ENCODE measurements at regions not wholly inside any gene's neighbourhood (a gene's known extent, or its start where the extent isn't known, plus 50 kb on each side); places are given as distances from the start of the nearest gene placed in this dataset.
"Not testable (repeated sequence)": the region's sequence is repeated elsewhere in the genome, so short reads cannot be mapped to it uniquely, and the experiment has no call there.

DNA sequence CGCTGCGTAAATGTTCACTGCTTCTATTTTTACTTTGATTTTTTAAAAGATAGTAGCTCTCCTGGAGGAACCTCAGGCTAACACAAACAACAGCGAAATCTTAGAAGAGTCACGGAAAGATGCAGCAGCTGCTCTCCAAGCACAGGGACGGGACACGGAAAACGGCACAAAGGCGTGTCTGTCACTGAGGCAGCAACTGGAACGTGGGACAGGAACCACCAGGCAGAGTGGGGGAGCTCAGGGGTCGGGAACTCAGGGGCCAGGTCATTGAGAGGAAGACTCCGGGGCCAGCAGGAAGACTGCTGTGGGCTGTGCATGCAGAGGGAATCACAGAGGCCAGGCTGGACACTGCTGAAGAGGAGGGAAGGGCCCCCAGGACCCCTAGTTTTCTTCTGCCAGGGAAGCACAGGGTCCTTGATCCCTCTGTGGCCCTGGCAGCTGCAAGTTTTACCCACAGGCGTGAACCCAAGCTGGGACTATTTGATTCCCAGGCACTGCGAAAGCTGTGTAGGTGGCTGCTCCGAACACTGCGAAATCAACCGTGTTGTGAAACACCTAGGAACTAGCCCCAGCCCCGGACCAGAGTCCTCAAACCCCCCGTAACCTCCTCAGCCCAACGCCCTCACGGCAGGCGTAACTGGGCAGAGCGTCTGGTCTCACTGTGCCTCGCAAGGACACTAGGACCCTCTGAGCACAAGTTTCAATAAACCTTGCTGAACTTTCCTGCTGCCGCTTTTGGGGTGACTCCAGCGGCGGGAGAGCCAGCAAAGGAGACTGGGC lies 263.0 kb downstream of the EIPR1 start:
- DNase-seq = no peak

DNA sequence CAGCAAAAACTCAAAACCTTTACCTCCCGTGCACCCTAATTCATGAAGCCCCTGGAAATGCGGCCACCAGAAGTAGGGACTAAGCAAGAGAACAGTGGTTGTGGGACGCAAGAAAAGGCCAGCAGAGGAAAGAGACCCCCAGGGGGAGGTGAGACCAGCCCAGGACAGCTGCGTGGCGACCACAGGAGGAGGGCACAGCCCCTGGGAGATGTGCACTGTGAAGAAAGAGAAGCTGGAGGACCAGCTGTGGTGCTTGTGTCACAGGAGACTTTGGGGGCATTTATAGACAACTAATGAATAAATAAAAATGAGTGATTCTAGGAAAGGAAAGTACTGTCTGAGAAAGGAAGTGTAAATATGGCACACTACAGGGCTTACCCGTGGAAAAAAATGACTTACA lies 263.8 kb downstream of the EIPR1 start:
- no peak for DNase-seq

DNA sequence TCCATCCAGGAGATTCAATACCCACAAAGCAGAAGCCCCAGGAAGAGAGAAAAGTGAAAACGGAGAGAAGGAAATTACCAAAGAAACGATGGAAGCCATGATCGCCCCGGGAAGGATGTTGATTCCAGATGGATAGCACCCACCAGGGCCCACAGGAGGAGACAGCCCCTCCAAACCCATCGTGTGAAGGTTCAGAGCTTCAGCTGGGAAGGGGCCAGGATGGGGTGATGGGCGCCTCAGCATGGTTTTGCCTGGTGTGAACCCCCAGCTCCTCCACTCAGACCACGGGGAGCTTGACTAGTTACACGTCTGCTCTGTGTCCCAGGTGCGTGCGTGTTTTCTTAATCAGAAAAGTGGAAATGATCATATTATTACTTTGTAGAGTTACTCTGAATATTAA lies 264.5 kb downstream of the EIPR1 start:
- no peak for DNase-seq

DNA sequence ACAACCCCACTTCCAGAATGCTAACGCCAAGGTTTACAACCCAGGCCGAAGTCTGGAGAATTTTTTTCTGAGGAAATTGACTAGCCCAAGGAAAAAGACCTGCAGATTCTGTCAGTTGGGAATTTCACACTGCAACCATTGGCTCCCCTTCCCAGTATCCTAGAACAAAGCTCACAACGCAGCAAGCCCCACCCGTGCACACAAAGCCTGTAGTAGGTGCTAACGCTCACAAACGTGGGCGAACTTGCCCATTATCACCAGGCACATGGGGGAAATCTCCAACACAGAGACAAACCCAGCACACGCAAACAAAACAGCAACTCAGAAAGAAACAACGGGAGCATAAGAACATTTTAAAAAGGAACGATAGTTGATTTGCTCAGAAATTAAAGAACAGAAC lies 265.1 kb downstream of the EIPR1 start:
- no peak for DNase-seq

- DNase-seq = no peak
Observed at GRCh38 chr2:3112131-3112530, 265.5 kb downstream of the EIPR1 start.

GRCh38 chr2:3110994-3111666 lies 266.5 kb downstream of the EIPR1 start:
- DNase-seq = no peak

GRCh38 chr2:3110555-3110954 lies 267.1 kb downstream of the EIPR1 start:
- no peak for DNase-seq

DNA sequence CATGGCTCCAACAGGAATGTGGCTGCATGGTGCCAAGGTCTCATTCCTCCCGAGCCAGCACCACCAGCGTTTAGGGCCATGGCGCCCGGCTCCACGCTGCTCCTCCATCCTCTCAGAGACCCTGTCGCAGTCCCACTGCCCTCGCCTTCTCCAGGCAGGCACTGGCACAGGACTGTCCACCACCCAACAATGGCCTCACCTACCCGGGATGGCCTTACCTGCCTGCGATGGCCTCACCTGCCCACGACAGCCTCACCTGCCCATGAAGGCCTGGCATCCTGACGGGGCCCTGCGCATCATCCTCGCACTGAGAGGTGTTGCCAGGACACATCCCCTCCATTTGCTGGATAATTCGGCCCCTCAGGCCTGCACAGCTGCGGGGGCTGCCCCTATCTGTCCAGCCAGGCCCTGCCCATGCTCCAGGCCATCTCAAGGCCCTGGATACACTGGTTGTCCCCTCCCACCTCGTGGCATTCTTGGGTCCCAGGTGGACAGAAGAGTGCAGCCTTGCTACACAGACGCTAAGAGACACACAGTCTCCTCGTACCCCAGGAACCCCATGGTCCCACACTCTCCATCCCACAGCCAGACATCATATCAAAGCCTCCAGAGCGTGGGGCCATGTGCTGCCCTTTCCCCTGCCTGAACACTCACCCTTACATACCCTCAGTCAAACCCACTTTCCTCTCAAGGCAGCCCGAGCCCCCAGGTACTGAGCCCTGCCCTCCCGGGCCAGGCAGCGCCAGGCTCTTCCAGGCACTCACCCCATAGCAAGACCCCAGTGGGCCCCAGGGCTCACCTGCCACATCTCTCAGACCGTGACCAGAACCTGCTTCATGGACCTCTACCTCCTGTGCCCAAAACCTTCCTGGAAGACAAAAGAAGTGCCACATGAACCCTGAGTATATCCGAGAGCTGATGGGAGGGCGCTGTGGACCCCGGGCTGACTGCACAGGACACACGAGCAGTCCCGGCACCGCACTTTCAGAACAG lies 268.6 kb downstream of the EIPR1 start:
- DNase-seq = no peak

DNA sequence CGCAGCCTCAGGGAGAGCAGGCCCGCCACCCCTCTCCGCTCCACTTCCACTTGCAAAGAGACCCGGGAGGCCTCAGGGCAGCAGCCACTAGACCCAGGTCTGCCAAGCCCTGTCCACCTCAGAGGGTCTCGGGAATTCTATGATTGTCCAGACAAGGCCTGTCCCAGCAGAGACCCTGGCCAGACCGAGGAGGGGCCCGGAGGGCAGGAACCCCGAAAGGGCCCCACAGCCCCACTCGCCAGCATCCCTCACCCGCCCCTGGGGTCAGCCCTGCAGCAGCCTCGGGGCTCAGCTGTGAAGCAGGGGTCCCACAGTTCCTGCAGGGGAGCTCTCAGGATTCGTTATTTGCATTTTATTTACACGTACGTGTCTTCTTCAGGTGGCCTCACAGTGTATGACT lies 269.5 kb downstream of the EIPR1 start:
- no peak for DNase-seq

DNA sequence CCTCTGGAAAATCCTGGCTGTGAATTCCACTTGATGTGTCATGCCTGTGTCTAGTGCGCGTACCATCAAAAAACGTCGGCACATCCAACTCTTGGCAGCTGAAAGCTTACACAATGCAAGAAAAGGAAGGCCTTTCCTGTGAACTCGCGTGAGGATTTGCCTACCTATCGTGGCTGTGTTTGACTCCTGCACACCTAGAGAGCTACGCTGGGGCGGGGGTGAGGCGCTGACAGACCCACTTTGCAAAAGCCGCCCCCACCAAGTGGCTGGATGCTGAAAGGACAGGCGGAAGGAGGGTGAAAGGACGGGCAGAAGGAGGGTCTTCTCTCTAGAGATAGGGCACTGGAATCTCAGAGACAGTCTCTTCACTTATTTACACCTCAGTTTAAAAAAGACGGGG lies 270.1 kb downstream of the EIPR1 start:
- DNase-seq = no peak

DNA sequence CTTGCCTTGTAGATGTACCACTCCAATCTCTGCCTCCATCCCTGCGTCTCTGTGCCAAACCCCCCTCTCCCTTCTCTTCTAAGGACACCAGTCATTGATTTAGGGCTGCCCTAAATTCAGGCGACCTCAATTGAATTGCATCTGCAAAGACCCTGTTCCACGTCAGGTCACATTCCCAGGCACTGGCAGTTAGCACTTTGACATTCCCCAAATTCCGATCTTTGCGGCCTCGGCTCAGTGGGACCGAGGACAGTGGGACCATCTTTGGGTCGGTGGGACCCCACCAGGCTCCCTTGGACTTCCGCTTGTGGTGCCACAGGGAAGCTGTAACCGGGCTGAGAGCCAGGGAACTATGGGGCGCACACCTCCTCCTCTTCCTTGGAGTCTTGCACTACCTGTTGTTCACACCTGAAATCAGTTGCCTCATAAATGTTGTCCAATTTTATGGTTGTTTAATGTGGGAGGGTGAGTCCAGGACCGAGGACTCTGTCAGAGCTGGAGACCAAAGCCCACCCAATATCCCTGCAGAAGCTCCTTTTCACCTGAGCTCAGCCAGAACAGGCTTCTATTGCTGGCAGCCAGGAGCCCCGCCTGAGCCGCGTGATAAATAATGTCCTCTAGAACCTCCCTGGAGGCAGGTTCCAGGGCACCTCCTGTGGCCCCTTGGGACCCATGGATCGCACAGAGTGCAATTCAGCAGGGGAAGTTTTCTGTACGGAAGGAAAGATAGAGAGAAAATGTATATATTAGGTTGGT lies 271.6 kb downstream of the EIPR1 start:
- no peak for DNase-seq

DNA sequence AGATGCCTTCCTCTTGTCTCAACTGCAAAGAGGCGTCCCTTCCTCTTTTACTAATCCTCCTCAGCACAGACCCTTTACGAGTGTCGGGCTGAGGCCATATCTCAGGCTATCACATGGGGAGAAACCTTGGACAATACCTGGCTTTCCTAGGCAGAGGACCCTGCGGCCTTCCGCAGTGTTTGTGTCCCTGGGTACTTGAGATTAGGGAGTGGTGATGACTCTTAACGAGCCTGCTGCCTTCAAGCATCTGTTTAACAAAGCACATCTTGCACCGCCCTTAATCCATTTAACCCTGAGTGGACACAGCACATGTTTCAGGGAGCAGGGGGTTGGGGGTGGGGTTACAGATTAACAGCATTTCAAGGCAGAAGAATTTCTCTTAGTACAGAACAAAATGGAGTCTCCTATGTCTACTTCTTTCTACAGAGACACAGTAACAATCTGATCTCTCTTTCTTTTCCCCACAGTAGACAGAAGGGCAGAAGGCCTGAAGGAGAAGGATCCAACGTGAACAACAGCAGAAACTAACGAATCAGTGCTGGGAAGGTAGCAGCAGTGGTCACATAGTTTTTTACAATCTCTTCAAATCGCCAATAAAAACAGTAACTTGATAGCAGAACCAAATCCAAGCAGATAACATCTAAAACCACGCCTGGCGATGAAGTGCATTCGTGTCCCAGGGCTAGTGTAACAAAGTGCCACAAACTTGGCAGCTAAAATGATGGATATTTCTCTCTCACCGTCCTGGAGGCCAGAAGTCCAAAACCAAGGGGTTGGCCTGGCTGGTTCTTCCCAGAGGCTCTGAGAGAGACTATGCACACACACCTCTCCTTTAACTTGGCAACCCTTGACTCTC lies 272.4 kb downstream of the EIPR1 start:
- not testable (repeated sequence) for DNase-seq

- DNase-seq = no peak
Observed at GRCh38 chr2:3104261-3104660, 273.4 kb downstream of the EIPR1 start.

- no peak for DNase-seq
Observed at GRCh38 chr2:3102922-3103569, 274.6 kb downstream of the EIPR1 start.

GRCh38 chr2:3102081-3102921 lies 275.3 kb downstream of the EIPR1 start:
- no peak for DNase-seq

- no peak for DNase-seq
Observed at GRCh38 chr2:3101016-3101942, 276.3 kb downstream of the EIPR1 start.

GRCh38 chr2:3100386-3100785 lies 277.2 kb downstream of the EIPR1 start:
- no peak for DNase-seq

- no peak for DNase-seq
Observed at GRCh38 chr2:3099860-3100234, 277.8 kb downstream of the EIPR1 start.

All from stimulated activated CD4-positive, alpha-beta T cell treated with anti-CD3 and anti-CD28 coated beads, Interleukin-12 subunit alpha, Interleukin-12 subunit beta, amount 100 ng/mL, for 4 hours (primary cell).